PFSK-1 (cell line): ENCODE measurements at regions not wholly inside any gene's neighbourhood (a gene's known extent, or its start where the extent isn't known, plus 50 kb on each side); places are given as distances from the start of the nearest gene placed in this dataset.

Source experiments
- FOXP2 ChIP-seq: optimal IDR thresholded peaks from 2 replicates; pipeline ENCODE3; 2011; ENCODE audit warnings: borderline replicate concordance, control low read depth, inconsistent platforms; ENCODE audit not compliant: insufficient read depth; ENCODE audit errors: extremely low read length, extremely low read depth
- POLR2AphosphoS5 ChIP-seq: IDR thresholded peaks from 2 replicates; pipeline ENCODE4 v1.6.1; 2012; ENCODE audit warnings: low read depth, mild to moderate bottlenecking, control low read depth, low read length, moderate library complexity
- SIN3A ChIP-seq: IDR thresholded peaks from 2 replicates; pipeline ENCODE4 v1.6.1; 2012; ENCODE audit warnings: mild to moderate bottlenecking, low read length, moderate library complexity, borderline replicate concordance; ENCODE audit not compliant: insufficient read depth
- TAF1 ChIP-seq: IDR thresholded peaks from 2 replicates; pipeline ENCODE4 v1.6.1; 2012; ENCODE audit warnings: low read length, control low read depth, borderline replicate concordance; ENCODE audit not compliant: insufficient read depth
- TF ChIP-seq, protein P1 (sequence below), 2 experiments: IDR thresholded peaks; 2 replicates each; pipeline versions ENCODE4 v1.6.1 to v1.8.0; 2011 to 2012; ENCODE audit warnings: low read depth in 2 of 2, low read length in 2 of 2, control low read depth in 1 of 2, inconsistent platforms in 1 of 2, mild to moderate bottlenecking in 1 of 2, moderate library complexity in 1 of 2; ENCODE audit not compliant: insufficient read depth in 1 of 2

DNA sequence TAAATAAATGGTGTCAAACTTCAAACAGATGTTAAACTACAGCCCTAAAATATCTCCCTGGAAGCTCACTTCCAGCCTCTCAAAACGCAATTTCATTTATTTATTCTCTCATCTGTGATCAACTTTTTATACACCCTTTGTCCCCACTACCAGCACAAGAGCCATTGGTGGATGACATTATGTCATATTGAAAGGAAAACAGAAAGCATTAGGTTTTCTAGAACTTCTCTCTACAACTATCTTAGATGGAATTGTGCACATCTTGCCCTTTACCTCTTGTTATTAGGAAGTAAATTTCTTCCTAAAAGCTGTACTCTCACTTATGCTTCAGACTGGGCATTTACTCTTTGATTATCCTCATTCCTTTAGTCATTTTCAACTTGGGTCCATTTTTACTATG is 771.2 kb upstream of the GJE1 start:
- no peak for TF ChIP-seq FOXP2
- no peak for TF ChIP-seq SIN3A
- TF ChIP-seq POLR2AphosphoS5, result no peak
- TF ChIP-seq TAF1, result no peak
- TF ChIP-seq, protein P1, sequence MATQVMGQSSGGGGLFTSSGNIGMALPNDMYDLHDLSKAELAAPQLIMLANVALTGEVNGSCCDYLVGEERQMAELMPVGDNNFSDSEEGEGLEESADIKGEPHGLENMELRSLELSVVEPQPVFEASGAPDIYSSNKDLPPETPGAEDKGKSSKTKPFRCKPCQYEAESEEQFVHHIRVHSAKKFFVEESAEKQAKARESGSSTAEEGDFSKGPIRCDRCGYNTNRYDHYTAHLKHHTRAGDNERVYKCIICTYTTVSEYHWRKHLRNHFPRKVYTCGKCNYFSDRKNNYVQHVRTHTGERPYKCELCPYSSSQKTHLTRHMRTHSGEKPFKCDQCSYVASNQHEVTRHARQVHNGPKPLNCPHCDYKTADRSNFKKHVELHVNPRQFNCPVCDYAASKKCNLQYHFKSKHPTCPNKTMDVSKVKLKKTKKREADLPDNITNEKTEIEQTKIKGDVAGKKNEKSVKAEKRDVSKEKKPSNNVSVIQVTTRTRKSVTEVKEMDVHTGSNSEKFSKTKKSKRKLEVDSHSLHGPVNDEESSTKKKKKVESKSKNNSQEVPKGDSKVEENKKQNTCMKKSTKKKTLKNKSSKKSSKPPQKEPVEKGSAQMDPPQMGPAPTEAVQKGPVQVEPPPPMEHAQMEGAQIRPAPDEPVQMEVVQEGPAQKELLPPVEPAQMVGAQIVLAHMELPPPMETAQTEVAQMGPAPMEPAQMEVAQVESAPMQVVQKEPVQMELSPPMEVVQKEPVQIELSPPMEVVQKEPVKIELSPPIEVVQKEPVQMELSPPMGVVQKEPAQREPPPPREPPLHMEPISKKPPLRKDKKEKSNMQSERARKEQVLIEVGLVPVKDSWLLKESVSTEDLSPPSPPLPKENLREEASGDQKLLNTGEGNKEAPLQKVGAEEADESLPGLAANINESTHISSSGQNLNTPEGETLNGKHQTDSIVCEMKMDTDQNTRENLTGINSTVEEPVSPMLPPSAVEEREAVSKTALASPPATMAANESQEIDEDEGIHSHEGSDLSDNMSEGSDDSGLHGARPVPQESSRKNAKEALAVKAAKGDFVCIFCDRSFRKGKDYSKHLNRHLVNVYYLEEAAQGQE (IDR thresholded peaks at IDR 0.05; ENCODE audit: insufficient read depth in 1 of 2, low read depth in 2 of 2, low read length in 2 of 2), result no peak

DNA sequence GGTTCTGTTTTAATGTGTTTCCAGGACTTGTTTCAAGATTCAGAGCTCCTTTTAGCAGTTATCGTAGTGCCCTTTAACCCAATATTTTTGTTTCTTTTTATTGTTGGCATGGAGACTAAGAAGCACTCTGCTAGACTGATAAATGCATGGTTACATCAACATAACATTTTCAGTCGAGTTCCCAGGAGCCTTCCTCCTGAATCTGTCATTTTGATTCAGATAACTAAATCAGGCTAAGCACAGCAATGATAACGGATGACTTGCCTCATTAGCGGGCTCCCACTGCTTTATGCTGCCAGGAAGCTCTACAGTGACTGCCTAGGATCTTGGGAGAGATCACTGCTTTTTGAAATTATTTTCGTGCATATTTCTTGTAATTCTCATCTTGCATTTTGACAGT is 772.8 kb upstream of the GJE1 start:
- TF ChIP-seq SIN3A (no peak), POLR2AphosphoS5 (no peak), TAF1 (no peak), FOXP2 (no peak)
- TF ChIP-seq, protein P1 (IDR thresholded peaks at IDR 0.05; ENCODE audit: insufficient read depth in 1 of 2, low read depth in 2 of 2, low read length in 2 of 2), result no peak

DNA sequence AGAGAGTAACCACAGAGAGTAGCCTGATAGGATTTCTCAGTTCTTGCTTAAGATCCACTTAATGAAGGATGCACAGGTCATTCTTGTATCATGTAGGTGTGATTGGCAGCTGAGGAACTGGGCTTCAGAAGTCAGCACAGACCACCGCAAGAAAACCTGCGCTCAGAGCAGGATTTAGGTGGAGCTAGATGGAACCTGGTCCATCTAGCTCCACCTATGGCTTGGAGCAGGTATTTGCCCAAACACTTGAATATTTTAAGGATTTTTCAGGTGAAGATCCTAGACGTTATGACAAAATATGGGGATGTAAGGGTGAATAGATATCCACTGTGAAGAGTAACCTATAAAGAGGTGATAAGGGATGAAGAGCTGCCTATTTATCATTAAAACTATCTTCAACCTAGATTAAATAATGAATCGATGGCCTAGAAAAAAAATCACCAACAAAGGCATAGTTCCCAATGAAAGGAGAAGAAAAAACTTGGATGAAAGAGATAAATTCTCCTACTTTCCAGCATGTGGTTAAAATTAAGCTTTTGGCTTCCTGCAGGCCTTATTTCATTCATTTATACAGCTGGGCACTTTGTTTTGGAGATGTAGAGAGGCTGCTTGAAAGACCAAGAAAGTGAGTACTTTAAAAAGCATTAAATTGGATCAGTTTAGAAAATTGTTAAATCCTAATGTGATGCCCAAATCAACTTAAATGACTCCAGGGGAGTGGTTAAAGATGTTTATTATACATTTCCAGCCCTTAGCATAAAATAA is 778.4 kb upstream of the GJE1 start:
- TF ChIP-seq POLR2AphosphoS5 (no peak), TAF1 (no peak), FOXP2 (no peak), SIN3A (no peak)
- TF ChIP-seq, protein P1 (IDR thresholded peaks at IDR 0.05; ENCODE audit: insufficient read depth in 1 of 2, low read depth in 2 of 2, low read length in 2 of 2), result no peak

DNA sequence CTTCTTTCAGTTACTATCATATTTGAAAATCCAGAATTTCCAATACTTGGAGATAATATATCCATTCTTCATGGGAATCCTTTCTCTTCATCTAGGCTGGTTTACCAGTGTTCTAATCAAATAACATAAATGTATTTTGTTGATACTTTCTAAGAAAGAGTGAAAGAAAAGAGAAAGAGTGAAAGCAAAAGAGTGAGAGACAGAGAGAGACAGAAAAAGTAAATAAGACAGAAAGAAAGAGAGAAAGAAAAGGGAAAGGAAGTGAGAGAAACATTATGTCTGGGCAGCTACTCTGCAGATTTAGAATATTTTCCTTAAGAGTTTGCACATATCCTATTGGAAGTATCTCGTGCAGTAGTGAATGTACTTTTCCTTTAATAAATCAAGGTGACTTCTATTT is 781.0 kb upstream of the GJE1 start:
- TF ChIP-seq TAF1, result no peak
- TF ChIP-seq, protein P1 (IDR thresholded peaks at IDR 0.05; ENCODE audit: insufficient read depth in 1 of 2, low read depth in 2 of 2, low read length in 2 of 2), result no peak

DNA sequence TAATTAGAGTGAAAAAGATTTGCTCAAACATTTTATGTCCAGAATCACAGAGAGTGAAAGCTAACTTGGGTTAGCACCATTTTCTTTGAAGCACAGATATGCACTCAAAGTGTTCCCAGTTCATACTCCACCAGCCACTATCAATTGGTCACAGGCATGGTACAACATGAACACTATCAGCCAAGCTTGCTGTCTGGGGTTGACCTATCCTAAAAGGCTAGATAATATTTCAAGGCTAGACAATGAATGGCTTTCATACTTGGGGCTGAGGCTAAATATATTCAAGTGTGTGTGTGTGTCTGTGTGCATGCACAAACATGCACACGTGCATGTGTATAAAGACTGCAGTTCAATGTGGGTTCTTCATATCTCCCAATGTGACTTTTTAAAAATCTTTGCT is 783.0 kb upstream of the GJE1 start:
- TF ChIP-seq, protein P1 (IDR thresholded peaks at IDR 0.05; ENCODE audit: insufficient read depth in 1 of 2, low read depth in 2 of 2, low read length in 2 of 2), result no peak
- TF ChIP-seq POLR2AphosphoS5 (no peak), TAF1 (no peak), FOXP2 (no peak), SIN3A (no peak)
